ENCODE measurements at regions not wholly inside any gene's neighbourhood (a gene's known extent, or its start where the extent isn't known, plus 50 kb on each side); places are given as distances from the start of the nearest gene placed in this dataset.

- FAIRE-seq (no peak), DNase-seq (ENCODE audit: insufficient read length, low spot score) (no peak)
- TF ChIP-seq SPI1 (IDR thresholded peaks at IDR 0.05; ENCODE audit: low read depth, low read length): no peak
- no peak for TF ChIP-seq POU2F2 (IDR thresholded peaks at IDR 0.05; ENCODE audit: low read depth, low read length)
- no peak for TF ChIP-seq TAF1 (IDR thresholded peaks at IDR 0.05; ENCODE audit: low read depth, low read length)
- no peak for TF ChIP-seq PAX5 (IDR thresholded peaks at IDR 0.05; ENCODE audit: insufficient read depth, low read length, severe bottlenecking)
- TF ChIP-seq POLR2AphosphoS5 (IDR thresholded peaks at IDR 0.05; ENCODE audit: low read depth, low read length): no peak
- TF ChIP-seq POLR2A (IDR thresholded peaks at IDR 0.05; ENCODE audit: low read depth, low read length): no peak
Measured at GRCh38 chr6:168182366-168182765, 103.4 kb upstream of the FRMD1 start.

GRCh38 chr6:168181876-168182275 is 102.9 kb upstream of the FRMD1 start:
- no peak for TF ChIP-seq TAF1 (IDR thresholded peaks at IDR 0.05; ENCODE audit: low read depth, low read length)
- TF ChIP-seq PAX5 (IDR thresholded peaks at IDR 0.05; ENCODE audit: insufficient read depth, low read length, severe bottlenecking): no peak
- no peak for TF ChIP-seq SPI1 (IDR thresholded peaks at IDR 0.05; ENCODE audit: low read depth, low read length)
- no peak for TF ChIP-seq POLR2AphosphoS5 (IDR thresholded peaks at IDR 0.05; ENCODE audit: low read depth, low read length)
- TF ChIP-seq POU2F2 (IDR thresholded peaks at IDR 0.05; ENCODE audit: low read depth, low read length): no peak
- TF ChIP-seq POLR2A (IDR thresholded peaks at IDR 0.05; ENCODE audit: low read depth, low read length): no peak
- DNase-seq (ENCODE audit: insufficient read length, low spot score): no peak
- no peak for FAIRE-seq

- no peak for DNase-seq (ENCODE audit: insufficient read length, low spot score)
- TF ChIP-seq POLR2AphosphoS5 (IDR thresholded peaks at IDR 0.05; ENCODE audit: low read depth, low read length) (no peak), SPI1 (IDR thresholded peaks at IDR 0.05; ENCODE audit: low read depth, low read length) (no peak), POU2F2 (IDR thresholded peaks at IDR 0.05; ENCODE audit: low read depth, low read length) (no peak)
- no peak for FAIRE-seq
Measured at GRCh38 chr6:168181316-168181715, 102.3 kb upstream of the FRMD1 start.

- no peak for DNase-seq (ENCODE audit: insufficient read length, low spot score)
- no peak for TF ChIP-seq TAF1 (IDR thresholded peaks at IDR 0.05; ENCODE audit: low read depth, low read length)
- no peak for TF ChIP-seq POU2F2 (IDR thresholded peaks at IDR 0.05; ENCODE audit: low read depth, low read length)
- TF ChIP-seq POLR2A (IDR thresholded peaks at IDR 0.05; ENCODE audit: low read depth, low read length): no peak
- no peak for TF ChIP-seq PAX5 (IDR thresholded peaks at IDR 0.05; ENCODE audit: insufficient read depth, low read length, severe bottlenecking)
- TF ChIP-seq SPI1 (IDR thresholded peaks at IDR 0.05; ENCODE audit: low read depth, low read length): no peak
- no peak for TF ChIP-seq POLR2AphosphoS5 (IDR thresholded peaks at IDR 0.05; ENCODE audit: low read depth, low read length)
- no peak for FAIRE-seq
Measured at GRCh38 chr6:168180548-168181011, 101.6 kb upstream of the FRMD1 start.

- no peak for TF ChIP-seq POLR2AphosphoS5 (IDR thresholded peaks at IDR 0.05; ENCODE audit: low read depth, low read length)
- TF ChIP-seq PAX5 (IDR thresholded peaks at IDR 0.05; ENCODE audit: insufficient read depth, low read length, severe bottlenecking): no peak
- TF ChIP-seq POLR2A (IDR thresholded peaks at IDR 0.05; ENCODE audit: low read depth, low read length): no peak
- TF ChIP-seq SPI1 (IDR thresholded peaks at IDR 0.05; ENCODE audit: low read depth, low read length): no peak
- no peak for TF ChIP-seq TAF1 (IDR thresholded peaks at IDR 0.05; ENCODE audit: low read depth, low read length)
- no peak for TF ChIP-seq POU2F2 (IDR thresholded peaks at IDR 0.05; ENCODE audit: low read depth, low read length)
- FAIRE-seq (no peak), DNase-seq (ENCODE audit: insufficient read length, low spot score) (no peak)
Measured at GRCh38 chr6:168179702-168180382, 100.8 kb upstream of the FRMD1 start.

- no peak for TF ChIP-seq TAF1 (IDR thresholded peaks at IDR 0.05; ENCODE audit: low read depth, low read length)
- no peak for TF ChIP-seq POLR2AphosphoS5 (IDR thresholded peaks at IDR 0.05; ENCODE audit: low read depth, low read length)
- no peak for TF ChIP-seq POLR2A (IDR thresholded peaks at IDR 0.05; ENCODE audit: low read depth, low read length)
- no peak for TF ChIP-seq POU2F2 (IDR thresholded peaks at IDR 0.05; ENCODE audit: low read depth, low read length)
- FAIRE-seq (no peak), DNase-seq (ENCODE audit: insufficient read length, low spot score) (no peak)
Measured at GRCh38 chr6:168179133-168179532, 100.1 kb upstream of the FRMD1 start.

- no peak for FAIRE-seq
- no peak for DNase-seq (ENCODE audit: insufficient read length, low spot score)
- TF ChIP-seq POU2F2 (IDR thresholded peaks at IDR 0.05; ENCODE audit: low read depth, low read length): no peak
- TF ChIP-seq POLR2A (IDR thresholded peaks at IDR 0.05; ENCODE audit: low read depth, low read length): no peak
- no peak for TF ChIP-seq TAF1 (IDR thresholded peaks at IDR 0.05; ENCODE audit: low read depth, low read length)
- no peak for TF ChIP-seq POLR2AphosphoS5 (IDR thresholded peaks at IDR 0.05; ENCODE audit: low read depth, low read length)
- no peak for TF ChIP-seq PAX5 (IDR thresholded peaks at IDR 0.05; ENCODE audit: insufficient read depth, low read length, severe bottlenecking)
- no peak for TF ChIP-seq SPI1 (IDR thresholded peaks at IDR 0.05; ENCODE audit: low read depth, low read length)
Measured at GRCh38 chr6:168177103-168177891, 98.3 kb upstream of the FRMD1 start.

- no peak for DNase-seq (ENCODE audit: insufficient read length, low spot score)
- TF ChIP-seq POLR2AphosphoS5 (IDR thresholded peaks at IDR 0.05; ENCODE audit: low read depth, low read length) (no peak), SPI1 (IDR thresholded peaks at IDR 0.05; ENCODE audit: low read depth, low read length) (no peak), POLR2A (IDR thresholded peaks at IDR 0.05; ENCODE audit: low read depth, low read length) (no peak), TAF1 (IDR thresholded peaks at IDR 0.05; ENCODE audit: low read depth, low read length) (no peak), POU2F2 (IDR thresholded peaks at IDR 0.05; ENCODE audit: low read depth, low read length) (no peak), PAX5 (IDR thresholded peaks at IDR 0.05; ENCODE audit: insufficient read depth, low read length, severe bottlenecking) (no peak)
- FAIRE-seq: no peak
Measured at GRCh38 chr6:168171673-168172353, 92.8 kb upstream of the FRMD1 start.
